ENCODE measurements at regions not wholly inside any gene's neighbourhood (a gene's known extent, or its start where the extent isn't known, plus 50 kb on each side); places are given as distances from the start of the nearest gene placed in this dataset.
A peak's percentile ranks its signal among the peaks of the same experiment; 100 is the strongest.
"Not testable (repeated sequence)": the region's sequence is repeated elsewhere in the genome, so short reads cannot be mapped to it uniquely, and the experiment has no call there.

DNA sequence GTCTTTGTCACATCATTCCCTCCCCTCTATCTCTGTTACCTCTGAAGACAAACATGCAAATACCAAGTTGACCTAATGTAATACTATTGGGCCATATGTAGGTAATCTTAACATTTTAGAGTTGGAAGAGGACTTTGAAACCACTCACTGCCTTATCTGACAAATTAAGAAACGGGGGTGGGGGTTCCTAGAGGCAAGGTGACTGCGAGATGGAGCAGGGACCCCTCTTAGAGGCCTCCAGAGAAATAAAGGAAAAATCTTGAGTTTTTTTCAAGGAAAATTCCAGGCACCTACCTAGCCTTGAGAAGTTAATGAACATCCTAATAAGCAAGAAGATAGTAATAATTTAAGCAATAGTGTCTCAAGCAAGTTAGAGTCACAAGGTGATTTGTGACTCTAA, 270.8 kb downstream of the CD83 start:
- H3K4me1 Mint-ChIP-seq: peaks cover 9 to 26% of the 10 kb centered on the region in 2 donors
- H3K27ac Mint-ChIP-seq: no peak overlapping the region
- no peak overlapping the region for H3K4me3 Mint-ChIP-seq
- DNase-seq: no peak
- H3K36me3 Mint-ChIP-seq: no peaks in the 10 kb centered on the region
- no peaks in the 10 kb centered on the region for H3K9me3 Mint-ChIP-seq
- peaks cover 0 to 3% (median 2%) of the 10 kb centered on the region in 3 donors for H3K27me3 Mint-ChIP-seq (ENCODE audit: low read depth in 3 of 3)

DNA sequence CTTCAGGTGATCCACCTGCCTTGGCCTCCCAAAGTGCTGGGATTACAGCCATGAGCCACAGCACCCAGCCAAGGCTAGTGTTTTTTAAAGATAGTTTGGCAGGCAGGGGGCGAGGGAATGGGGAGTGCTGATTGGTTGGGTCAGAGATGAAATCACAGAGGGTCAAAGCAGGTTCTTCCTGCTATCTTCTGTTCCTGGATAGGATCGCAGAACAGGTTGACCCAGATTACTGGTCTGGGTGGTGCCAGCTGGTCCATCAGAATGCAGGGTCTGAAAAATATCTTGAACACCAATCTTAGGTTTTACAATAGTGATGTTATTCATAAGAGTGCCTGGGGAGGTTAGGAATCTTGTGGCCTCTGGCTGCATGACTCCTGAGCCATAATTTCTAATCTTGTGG, 272.2 kb downstream of the CD83 start:
- H3K36me3 Mint-ChIP-seq; H3K27me3 Mint-ChIP-seq (ENCODE audit: low read depth in 3 of 3); H3K27ac Mint-ChIP-seq; H3K9me3 Mint-ChIP-seq; DNase-seq; H3K4me3 Mint-ChIP-seq: not testable (repeated sequence)
- H3K4me1 Mint-ChIP-seq: peaks cover 3 to 15% of the 10 kb centered on the region in 2 donors

GRCh38 chr6:14390805-14391204, 273.2 kb downstream of the CD83 start:
- H3K27ac Mint-ChIP-seq: no peak overlapping the region
- H3K27me3 Mint-ChIP-seq (ENCODE audit: low read depth in 3 of 3): peaks cover 0 to 9% (median 2%) of the 10 kb centered on the region in 3 donors
- H3K4me3 Mint-ChIP-seq: no peak overlapping the region
- no peak for DNase-seq
- no peaks in the 10 kb centered on the region for H3K36me3 Mint-ChIP-seq
- no peaks in the 10 kb centered on the region for H3K9me3 Mint-ChIP-seq
- H3K4me1 Mint-ChIP-seq: peaks cover 3 to 10% of the 10 kb centered on the region in 2 donors

DNA sequence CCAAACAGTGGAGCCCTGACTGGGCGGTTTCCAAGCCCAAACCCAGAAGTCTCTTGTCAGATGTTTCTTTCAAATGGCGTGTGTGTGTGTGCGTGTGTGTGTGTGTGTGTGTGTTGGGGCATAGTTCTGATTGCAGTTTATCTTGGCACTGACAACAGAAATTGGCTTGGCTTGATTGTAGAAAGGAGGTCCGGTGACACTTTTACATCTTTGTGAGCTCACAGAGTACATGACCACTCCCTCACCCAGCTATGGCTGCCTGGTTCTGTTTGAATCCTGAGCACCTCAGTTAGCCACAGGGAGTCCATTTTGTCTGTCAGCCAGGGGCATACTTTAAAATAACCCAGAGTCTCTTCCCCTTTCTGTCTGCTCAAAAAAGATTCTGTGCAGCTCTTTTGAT, 276.3 kb downstream of the CD83 start:
- no peak overlapping the region for H3K27ac Mint-ChIP-seq
- H3K4me3 Mint-ChIP-seq: no peak overlapping the region
- no peak for DNase-seq
- H3K9me3 Mint-ChIP-seq: no peaks in the 10 kb centered on the region
- no peaks in the 10 kb centered on the region for H3K36me3 Mint-ChIP-seq
- H3K27me3 Mint-ChIP-seq (ENCODE audit: low read depth in 3 of 3): peaks cover 2 to 8% (median 6%) of the 10 kb centered on the region in 3 donors
- peaks cover 0 to 11% of the 10 kb centered on the region in 2 donors for H3K4me1 Mint-ChIP-seq

DNA sequence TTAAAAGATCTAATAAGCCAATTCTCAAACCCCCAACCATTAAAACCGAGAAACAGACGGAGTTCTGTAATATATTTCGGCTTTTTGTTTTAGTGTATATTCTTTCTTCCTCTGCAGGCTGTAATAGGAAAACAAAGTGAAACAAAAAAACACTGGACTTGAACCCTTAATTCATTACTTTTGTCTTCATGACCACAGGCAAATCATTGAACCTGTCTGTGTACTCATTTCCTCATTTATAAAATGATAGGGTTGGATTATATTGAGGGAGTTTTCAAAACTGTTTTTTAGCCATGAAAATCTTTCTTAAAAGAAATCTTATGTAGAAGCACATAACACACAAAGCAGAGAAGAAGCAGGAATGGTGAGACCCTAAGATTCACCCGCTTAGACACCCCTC, 278.8 kb downstream of the CD83 start:
- DNase-seq: no peak
- H3K4me3 Mint-ChIP-seq: no peak overlapping the region
- no peaks in the 10 kb centered on the region for H3K36me3 Mint-ChIP-seq
- peaks cover 0 to 11% of the 10 kb centered on the region in 2 donors for H3K4me1 Mint-ChIP-seq
- H3K27me3 Mint-ChIP-seq (ENCODE audit: low read depth in 3 of 3): peaks cover 2 to 9% (median 6%) of the 10 kb centered on the region in 3 donors
- H3K9me3 Mint-ChIP-seq: no peaks in the 10 kb centered on the region
- H3K27ac Mint-ChIP-seq: no peak overlapping the region

DNA sequence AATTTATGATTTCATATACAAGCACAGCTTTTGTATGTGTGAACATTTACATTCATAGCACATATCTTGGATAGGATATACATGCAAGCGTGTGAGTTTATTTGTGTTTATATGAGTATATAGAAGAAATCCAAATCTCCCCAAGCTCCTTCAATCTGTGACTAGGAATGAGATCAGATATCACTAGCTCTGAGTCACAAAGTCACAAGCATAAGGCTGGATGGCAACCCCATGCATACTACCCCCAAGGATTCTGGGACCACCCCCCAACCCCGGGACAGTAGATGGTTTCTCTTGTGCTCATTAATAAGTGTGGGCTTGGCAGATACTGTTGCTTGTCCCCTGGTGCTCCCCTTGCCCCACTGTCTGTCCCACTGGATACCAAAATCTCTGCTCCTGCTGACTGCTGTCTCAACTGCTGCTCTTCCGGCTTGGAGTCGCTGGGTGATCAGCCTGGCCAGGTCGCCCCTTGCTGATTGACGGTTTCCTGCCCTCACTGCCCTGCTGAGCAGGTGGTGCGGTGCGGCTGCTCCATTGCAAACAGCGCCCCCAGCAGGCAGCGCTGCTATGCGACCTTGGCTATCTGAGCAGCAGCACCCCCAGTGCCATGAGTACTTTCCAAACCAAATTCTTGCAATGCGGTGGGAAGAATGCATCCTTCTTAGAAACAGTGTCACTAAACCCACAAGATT, 279.4 kb downstream of the CD83 start:
- Mint-ChIP-seq H3K4me3 (no peak overlapping the region), H3K27ac (no peak overlapping the region), H3K36me3 (no peaks in the 10 kb centered on the region), H3K4me1 (peaks cover 0 to 11% of the 10 kb centered on the region in 2 donors), H3K9me3 (no peaks in the 10 kb centered on the region), H3K27me3 (ENCODE audit: low read depth in 3 of 3) (peaks cover 2 to 8% (median 6%) of the 10 kb centered on the region in 3 donors)
- peak; percentile 24 to 37 (median 28) for DNase-seq

- H3K9me3 Mint-ChIP-seq: no peaks in the 10 kb centered on the region
- no peak overlapping the region for H3K27ac Mint-ChIP-seq
- H3K27me3 Mint-ChIP-seq (ENCODE audit: low read depth in 3 of 3): peaks cover 2 to 8% (median 6%) of the 10 kb centered on the region in 3 donors
- H3K36me3 Mint-ChIP-seq: no peaks in the 10 kb centered on the region
- H3K4me1 Mint-ChIP-seq: peaks cover 0 to 11% of the 10 kb centered on the region in 2 donors
- H3K4me3 Mint-ChIP-seq: no peak overlapping the region
- DNase-seq: no peak
Measured at GRCh38 chr6:14397518-14397901, 279.9 kb downstream of the CD83 start.

DNA sequence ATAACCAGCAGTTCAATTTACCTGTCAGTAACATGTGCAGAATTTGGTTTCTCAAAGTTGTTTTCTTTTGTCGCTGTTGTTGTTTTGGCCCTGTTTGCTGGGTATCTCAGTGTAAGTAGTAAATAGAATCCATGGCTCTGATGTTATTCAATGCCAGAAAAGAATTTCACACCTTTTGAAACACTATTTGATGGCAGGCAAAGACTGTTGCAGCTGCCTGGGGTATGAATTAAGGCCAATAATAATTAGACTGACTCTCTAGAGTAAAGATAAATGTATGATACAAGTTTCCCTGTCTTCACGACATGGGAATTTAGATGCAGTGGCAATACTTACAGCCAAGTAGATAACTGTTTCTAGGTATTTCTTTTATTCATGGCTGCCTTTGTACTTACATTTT, 281.4 kb downstream of the CD83 start:
- Mint-ChIP-seq H3K4me3 (no peak overlapping the region), H3K4me1 (peaks cover 0 to 11% of the 10 kb centered on the region in 2 donors), H3K27me3 (ENCODE audit: low read depth in 3 of 3) (peaks cover 2 to 8% (median 4%) of the 10 kb centered on the region in 3 donors), H3K9me3 (no peaks in the 10 kb centered on the region), H3K27ac (no peak overlapping the region), H3K36me3 (no peaks in the 10 kb centered on the region)
- no peak for DNase-seq

GRCh38 chr6:14399635-14400034, 282.1 kb downstream of the CD83 start:
- Mint-ChIP-seq H3K9me3 (no peaks in the 10 kb centered on the region), H3K27me3 (ENCODE audit: low read depth in 3 of 3) (peaks cover 2 to 8% (median 4%) of the 10 kb centered on the region in 3 donors), H3K4me3 (no peak overlapping the region), H3K36me3 (no peaks in the 10 kb centered on the region), H3K4me1 (peaks cover 0 to 11% of the 10 kb centered on the region in 2 donors), H3K27ac (no peak overlapping the region)
- no peak for DNase-seq

- Mint-ChIP-seq H3K36me3 (no peaks in the 10 kb centered on the region), H3K9me3 (no peaks in the 10 kb centered on the region), H3K4me1 (peaks cover 0 to 11% of the 10 kb centered on the region in 2 donors), H3K27me3 (ENCODE audit: low read depth in 3 of 3) (peaks cover 2 to 8% (median 2%) of the 10 kb centered on the region in 3 donors), H3K27ac (no peak overlapping the region), H3K4me3 (no peak overlapping the region)
- DNase-seq: no peak
Measured at GRCh38 chr6:14401246-14401645, 283.7 kb downstream of the CD83 start.

- H3K36me3 Mint-ChIP-seq: no peaks in the 10 kb centered on the region
- H3K4me1 Mint-ChIP-seq: no peaks in the 10 kb centered on the region
- H3K4me3 Mint-ChIP-seq: no peak overlapping the region
- DNase-seq: no peak
- no peaks in the 10 kb centered on the region for H3K9me3 Mint-ChIP-seq
- H3K27ac Mint-ChIP-seq: no peak overlapping the region
- H3K27me3 Mint-ChIP-seq (ENCODE audit: low read depth in 3 of 3): peaks cover 0 to 13% (median 6%) of the 10 kb centered on the region in 3 donors
Measured at GRCh38 chr6:14406614-14407331, 289.2 kb downstream of the CD83 start.

GRCh38 chr6:14408446-14408845, 290.9 kb downstream of the CD83 start:
- Mint-ChIP-seq H3K36me3 (no peaks in the 10 kb centered on the region), H3K4me1 (no peaks in the 10 kb centered on the region), H3K27ac (no peak overlapping the region), H3K4me3 (no peak overlapping the region), H3K9me3 (no peaks in the 10 kb centered on the region), H3K27me3 (ENCODE audit: low read depth in 3 of 3) (peaks cover 0 to 13% (median 6%) of the 10 kb centered on the region in 3 donors)
- no peak for DNase-seq

- Mint-ChIP-seq H3K36me3 (no peaks in the 10 kb centered on the region), H3K4me1 (no peaks in the 10 kb centered on the region), H3K9me3 (no peaks in the 10 kb centered on the region), H3K27ac (no peak overlapping the region), H3K27me3 (ENCODE audit: low read depth in 3 of 3) (peaks cover 0 to 11% (median 4%) of the 10 kb centered on the region in 3 donors), H3K4me3 (no peak overlapping the region)
- no peak for DNase-seq
Measured at GRCh38 chr6:14412026-14412425, 294.5 kb downstream of the CD83 start.

DNA sequence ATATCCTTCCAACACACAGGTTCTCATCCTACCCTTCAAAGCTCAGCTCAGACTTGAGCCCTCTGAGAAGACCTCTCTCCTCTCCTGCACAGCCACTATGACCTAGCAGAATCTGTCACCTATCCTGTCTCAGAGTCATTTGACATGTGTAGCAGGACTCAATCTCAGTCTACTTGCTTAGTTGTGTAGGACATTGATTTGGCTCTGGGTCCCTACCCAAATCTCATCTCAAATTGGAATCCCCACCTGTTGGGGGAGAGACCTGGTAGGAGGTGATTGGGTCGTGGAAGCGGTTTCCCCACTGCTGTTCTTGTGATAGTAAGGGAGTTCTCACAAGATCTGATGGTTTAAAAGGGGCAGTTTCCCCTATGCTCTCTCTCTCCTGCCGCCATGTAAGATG, 297.9 kb downstream of the CD83 start:
- Mint-ChIP-seq H3K9me3 (no peaks in the 10 kb centered on the region), H3K27me3 (ENCODE audit: low read depth in 3 of 3) (peaks cover 0 to 3% (median 0%) of the 10 kb centered on the region in 3 donors), H3K4me3 (no peak overlapping the region), H3K4me1 (no peaks in the 10 kb centered on the region), H3K27ac (no peak overlapping the region), H3K36me3 (no peaks in the 10 kb centered on the region)
- no peak for DNase-seq

Data from immature natural killer cell (primary cell).